ENCODE measurements at regions not wholly inside any gene's neighbourhood (a gene's known extent, or its start where the extent isn't known, plus 50 kb on each side); places are given as distances from the start of the nearest gene placed in this dataset.

DNA sequence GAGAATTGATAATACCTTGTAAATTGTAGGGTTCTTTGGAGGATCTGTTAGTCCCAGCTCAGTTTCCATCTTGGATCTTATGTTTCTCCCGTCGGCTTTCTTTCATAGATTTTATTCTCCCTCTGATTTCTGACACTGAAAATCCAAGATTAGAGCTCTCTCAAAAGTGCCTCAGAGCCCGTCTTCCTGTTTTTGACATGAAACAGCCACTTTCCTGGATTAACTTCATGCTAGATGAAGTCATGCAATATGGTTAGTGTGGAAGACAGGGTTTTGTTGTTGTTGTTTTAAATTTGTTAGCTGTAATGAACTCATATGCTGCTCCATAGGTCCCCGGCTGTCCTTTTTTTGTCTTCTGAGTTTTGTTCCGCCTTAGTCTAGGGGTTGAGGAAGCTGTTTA is 51.6 kb upstream of the ZFR start:
- TF ChIP-seq YY1 (IDR thresholded peaks at IDR 0.05; ENCODE audit: insufficient read depth, insufficient read length): no peak
- no peak for TF ChIP-seq ZNF274 (IDR thresholded peaks at IDR 0.05; ENCODE audit: low read depth, low read length)

Data from NT2/D1 (cell line).